MV-4-11 (cell line): ENCODE measurements at regions not wholly inside any gene's neighbourhood (a gene's known extent, or its start where the extent isn't known, plus 50 kb on each side); places are given as distances from the start of the nearest gene placed in this dataset.

ENCODE experiments used
- DNase-seq: peaks from one replicate; lab custom pipeline; 2025; lab: John Stamatoyannopoulos, UW

DNA sequence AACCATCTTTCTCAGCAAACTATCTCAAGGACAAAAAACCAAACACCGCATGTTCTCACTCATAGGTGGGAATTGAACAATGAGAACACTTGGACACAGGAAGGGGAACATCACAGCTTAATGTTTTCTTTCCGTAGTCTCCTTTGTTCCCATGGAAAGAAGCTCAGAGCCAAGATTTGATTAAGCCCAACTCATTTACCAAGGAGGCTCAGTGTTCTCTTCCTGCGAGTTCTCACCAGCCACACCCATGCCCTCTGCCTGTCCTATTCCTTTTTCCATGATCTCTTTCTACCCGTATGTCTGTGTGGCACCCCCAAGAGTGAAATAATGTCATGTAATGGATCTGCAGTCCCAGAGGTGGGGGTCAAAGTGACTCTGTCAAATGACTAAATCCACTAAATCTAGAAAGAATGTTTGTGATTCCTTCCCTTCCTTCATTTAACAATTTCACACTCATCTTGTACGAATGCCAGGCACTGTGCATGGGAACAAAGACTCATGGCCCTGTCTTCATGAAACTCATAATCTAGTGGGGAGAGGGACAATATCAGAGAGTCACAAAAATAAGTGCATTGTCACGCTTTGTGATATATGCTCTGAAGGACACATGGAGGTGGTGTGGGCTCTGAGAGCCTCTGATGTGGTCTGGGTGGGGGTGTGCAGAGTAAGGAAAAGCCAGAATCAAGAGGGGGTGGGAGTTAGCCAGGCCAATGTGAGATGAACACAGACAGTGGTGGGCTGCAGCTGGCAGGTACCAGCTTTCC is 292.1 kb downstream of the CDC5L start:
- DNase-seq = no peak

DNA sequence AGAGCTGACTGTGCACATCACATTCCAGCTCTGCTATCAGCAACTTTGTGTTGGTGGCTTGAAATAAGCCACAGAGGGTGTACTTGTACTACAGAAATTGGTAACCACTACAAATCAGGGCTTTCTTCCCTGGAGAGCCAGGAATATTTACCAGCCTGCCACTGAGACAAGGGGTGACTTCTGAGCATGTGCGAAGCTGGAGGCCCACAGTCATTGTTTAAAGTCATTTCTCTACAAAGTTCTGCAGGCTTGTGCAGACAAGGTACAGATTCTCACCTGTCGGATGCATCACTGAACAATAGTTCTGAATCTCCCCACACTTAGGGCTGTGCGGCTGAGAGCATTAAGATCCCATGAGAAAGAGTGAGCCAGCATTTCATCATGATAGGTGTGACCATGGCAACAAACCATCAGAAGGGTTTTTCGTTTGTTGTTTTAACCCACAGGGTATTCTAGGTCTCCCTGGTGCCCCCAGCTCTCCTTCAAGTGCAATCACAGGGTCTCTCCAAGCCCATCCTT is 292.8 kb downstream of the CDC5L start:
- DNase-seq = no peak

DNA sequence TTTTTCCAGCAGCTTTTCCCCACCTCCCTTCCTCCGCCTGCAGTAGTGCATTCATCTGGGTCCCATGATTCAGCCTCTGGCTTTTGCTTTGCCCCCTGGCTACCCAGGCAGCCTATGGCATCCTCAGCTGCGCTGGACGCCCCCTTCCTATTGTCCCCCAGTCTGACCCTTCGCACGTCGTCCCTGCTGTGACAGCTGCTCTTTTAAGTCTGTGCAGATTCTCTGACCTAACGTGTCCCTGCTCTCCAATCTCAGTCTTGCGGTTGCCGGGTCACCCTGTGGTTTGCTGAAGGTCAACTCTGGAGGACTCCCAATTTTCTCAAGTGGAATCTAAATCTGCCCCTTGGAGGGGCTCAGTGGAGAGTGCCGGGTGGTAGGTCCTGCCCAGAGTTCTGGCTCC is 294.3 kb downstream of the CDC5L start:
- DNase-seq = no peak

DNA sequence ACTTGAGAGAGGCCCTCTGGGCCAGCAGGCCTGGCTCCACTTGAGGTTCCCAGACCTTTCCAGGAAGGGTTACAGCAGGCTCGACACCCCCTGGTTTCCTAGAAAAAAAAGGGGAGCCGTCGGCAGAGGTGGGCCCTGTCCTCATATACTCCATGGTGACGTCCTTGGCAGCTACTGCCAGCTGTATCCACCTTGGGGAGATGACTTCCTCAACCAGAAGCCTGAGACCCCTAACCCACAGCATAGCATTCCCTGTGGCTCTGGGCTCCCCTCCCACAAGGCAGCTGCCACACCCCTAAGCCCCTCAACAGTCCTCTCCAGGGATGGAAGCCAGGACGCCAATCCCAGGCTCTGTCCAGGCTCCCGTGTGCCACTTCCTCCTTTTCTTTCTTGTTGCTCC is 294.8 kb downstream of the CDC5L start:
- no peak for DNase-seq

DNA sequence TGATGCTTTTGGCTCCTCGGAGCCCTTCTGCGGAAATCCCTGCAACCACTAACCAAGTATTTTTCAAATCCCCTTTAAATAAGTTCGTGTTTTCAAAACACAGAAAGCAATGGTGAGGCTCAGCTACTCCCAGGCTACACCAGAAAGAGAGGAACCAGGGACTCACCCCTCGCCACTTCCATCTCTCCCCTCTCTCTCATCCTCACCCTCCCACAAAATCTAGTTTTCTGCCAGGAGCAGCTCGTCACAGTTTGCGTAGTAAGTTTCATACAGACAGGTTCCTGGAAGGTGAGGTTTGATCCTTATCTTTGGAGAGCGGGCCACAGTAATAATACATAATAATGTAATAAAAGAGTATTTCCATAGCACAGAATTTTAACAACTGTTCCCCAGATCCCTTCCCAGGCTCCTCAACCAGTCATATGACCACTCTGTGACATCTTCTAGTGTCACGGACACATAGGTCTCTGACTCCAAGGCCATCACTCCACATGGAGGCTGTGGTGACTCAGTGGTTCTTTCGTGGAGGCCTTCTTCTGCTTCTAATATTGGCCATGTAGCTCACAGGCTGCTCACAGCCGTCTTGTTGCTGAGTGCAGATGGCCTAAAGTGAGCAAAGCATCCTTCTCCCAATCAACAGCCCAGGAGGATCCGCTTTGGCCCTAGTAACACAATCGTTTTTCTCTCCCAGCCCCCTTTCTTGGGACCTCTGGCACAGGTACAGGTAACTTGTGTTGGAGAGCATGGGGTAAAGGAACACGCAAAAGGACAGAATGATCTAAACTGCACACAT is 295.7 kb downstream of the CDC5L start:
- no peak for DNase-seq

DNA sequence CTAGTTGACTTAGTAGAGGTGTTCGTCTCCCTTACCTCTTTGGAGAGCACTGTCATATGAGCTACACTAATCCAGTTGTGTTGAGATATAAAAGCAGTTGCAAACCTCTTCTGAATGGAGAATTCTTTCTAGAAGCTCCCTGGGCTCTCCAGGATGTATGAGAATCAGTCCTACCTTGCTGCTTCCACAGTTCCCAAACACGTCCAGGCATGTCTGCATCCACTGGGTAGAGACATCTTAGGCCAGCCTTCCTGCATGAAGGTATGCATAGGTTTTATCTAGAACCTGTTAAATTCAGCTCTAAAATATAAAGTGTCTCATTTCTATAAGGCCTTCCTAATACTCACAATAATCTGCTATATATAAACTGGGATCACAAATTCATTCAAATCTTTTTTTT is 297.7 kb downstream of the CDC5L start:
- no peak for DNase-seq

DNA sequence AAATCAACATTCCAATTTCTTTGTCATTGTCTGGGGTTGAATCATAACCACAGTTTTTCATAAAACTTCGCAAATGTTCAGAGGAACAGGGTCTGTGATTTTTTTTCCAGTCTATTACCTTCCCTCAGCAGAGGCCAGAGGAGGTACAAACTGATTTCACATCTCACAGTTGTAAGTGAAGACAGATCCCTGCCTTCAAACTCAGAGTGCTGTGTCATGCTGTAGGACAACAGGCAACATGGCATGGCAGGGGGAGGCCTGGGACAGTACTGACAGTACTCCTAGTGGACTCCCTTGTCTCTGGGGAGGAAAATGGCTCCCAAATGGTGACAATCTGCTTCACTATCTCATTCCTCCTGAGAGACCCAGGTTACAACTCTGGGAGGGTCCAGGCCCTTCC is 308.6 kb downstream of the CDC5L start:
- no peak for DNase-seq

DNA sequence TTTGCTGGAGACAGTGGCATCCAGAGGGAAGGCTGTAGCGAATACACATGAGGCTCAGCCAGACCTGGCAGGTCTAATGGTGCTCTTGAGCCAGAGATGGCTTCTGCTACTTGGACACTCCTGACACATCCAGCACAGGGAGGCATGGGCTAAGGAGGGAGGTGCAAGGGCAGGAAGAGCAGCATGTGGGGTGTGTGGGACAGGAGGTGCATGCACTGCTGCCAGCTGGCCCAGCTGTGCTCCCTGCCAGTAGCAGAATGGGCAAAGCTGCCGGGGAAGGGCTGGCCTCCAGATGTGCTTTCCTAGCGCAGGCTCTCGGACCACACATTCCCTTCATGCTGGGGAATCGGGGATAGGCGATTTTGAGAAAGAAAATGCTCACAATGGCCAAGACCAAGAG is 309.2 kb downstream of the CDC5L start:
- DNase-seq = no peak

DNA sequence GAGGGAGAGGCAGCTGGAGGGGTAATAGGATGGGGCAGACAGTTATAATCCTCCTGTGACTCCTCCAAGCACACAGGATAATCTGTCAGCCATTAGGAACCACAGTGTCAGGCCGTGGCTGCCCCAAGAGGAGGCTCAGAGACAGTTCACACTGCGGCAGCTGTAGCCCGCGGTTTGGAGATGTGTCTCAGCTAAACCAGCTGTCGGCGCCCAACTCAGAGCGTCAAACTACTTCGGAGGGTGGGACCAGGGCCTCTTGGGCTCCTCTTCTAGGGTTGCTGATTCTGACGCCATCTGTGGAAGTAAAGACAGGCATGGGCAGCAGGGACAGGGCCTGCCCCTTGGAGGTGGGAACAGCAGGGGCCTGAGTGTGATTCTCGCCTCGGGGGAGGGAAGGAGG is 309.8 kb downstream of the CDC5L start:
- peak; percentile 55 for DNase-seq

DNA sequence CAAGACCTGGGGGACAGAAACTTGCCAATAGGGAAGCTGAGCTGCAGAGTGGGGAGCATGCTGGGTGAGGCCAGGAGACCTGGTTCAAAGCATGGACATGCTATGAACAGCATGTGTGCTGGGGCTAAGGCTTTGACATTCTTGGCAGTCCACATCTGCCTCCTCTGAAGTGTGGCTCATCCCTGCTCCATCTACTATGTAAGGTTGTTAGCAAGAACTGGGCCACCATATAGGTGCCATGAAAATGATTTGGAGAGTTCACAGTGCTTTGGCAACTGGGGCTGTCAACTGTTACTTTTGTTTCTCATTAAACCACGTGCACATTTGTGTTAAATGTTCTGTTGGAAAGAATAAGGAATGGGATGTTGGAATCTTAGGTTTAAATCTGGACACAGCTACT is 311.1 kb downstream of the CDC5L start:
- DNase-seq = no peak

DNA sequence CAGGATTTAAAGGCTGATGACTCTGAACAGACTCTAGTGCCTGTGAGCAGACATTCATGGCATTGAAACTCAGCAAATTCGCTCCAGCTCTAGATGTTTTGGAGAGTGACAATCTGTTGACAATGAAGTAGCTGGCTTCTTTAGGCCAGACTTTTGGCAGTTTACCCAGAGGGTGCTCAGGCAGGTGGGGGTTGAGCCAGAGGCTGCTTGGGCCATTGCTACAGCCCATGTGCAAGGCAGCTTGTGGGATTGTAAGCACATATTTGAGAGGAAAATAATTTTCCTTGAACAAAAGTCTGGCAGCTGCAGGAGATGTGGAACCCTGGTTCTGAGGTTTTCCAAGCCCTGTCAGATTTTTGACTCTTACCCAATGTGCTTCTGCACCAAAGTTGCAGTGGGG is 311.6 kb downstream of the CDC5L start:
- DNase-seq = no peak

DNA sequence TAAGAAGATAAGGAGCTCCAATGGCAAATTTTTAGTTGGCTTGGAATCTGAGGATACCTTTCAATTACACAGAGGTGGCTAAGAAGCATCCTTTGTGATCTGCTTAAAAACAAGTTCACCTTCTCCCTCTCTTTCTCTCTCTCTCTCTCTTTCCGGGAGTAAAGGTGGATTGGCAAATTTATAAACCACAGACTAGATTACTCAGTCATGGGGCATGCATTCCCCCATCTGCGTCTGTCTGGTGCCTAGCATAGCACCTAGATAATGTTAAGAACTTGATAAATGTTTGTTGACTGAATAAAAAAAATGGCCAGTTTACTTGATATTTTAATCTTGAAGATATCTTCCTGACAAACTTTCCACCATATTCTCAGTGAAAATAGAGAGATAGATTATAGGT is 312.3 kb downstream of the CDC5L start:
- DNase-seq = no peak

DNA sequence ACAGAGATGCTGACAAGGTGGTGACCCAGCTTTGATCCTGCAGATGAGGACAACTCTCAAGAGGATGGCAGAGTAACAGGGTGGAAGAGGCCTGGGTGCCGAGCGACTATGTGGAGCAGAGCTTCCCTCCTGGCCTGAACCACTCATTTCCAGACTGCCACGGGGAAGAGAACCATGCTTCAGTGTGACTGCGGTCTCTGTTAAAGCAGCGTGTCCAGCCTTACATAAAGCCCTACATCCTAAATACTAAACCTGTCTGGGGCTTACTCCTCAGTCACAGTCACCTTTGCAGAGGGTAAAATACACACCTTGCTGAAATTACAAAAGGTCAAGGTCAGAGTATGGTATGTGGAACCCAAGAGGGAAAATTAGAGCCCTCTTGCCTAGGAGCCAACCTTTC is 312.9 kb downstream of the CDC5L start:
- no peak for DNase-seq

DNA sequence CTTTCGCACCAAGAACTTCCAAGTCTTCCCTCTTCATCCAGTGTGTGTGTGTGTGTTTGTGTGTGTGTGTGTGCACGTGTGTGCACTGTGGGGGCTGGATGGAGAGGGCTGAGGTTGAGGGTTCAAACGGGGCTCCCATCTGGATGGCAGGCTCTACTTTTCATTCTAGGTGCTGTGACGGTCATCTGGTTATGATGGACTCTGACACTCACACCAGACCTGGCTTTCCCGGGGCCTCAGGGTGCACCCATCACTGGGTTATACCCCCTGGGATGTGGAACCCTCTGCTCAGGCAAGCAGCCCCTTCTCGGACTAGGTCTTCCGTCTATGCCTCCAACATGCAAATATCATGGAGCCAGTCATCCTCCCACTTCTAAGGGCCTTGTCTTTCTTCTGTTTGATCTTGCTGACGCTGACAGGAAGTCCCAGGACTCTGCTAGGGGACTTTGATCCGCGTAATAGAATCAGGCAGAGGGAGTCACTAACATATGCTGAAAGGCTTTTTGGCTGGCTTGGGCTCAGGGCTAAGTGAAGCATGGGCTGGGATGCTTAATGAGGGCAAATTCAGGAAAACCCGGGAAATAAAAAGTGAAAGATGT is 313.6 kb downstream of the CDC5L start:
- no peak for DNase-seq

DNA sequence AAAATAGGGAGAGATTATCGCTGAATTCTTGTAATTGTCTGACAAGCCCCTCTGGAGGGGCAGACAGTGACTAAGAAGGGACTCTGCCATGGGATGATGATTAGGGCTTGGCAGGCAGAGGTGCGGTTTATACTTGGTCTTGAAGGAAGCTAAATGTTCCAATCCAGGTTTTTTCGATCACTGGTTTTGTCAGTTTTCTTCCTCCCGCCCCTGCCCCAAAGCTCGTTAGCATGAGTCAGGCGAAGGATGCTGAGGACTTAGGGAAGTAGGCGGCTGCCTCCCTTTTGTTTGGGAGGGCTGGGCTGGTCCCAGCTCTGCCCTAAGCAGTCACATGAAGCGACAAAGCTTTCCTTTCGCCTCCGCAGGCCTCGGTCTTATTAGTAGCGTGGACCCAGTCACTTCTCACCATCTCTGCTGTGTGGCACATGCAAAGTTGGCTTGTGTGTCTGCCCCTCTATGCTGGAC is 314.2 kb downstream of the CDC5L start:
- no peak for DNase-seq

DNA sequence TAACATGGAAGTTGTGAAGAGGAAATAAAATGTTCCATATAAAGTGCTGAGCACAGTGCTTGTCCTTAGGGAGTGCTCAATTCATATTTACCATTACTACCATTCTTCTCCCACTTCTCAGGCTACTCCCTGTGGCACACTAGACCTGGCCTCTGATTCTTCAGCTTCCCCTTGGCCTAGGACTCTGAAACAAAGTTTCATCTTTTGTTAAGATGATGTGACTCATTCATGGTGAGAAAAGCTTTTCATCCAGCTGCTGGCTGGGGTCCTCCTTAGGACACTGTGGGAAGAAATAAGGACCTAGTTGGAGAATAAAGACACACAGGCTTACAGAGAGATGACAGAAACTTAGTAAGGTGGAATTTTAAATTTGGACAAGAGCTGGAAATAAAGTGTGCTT is 314.8 kb downstream of the CDC5L start:
- no peak for DNase-seq

DNA sequence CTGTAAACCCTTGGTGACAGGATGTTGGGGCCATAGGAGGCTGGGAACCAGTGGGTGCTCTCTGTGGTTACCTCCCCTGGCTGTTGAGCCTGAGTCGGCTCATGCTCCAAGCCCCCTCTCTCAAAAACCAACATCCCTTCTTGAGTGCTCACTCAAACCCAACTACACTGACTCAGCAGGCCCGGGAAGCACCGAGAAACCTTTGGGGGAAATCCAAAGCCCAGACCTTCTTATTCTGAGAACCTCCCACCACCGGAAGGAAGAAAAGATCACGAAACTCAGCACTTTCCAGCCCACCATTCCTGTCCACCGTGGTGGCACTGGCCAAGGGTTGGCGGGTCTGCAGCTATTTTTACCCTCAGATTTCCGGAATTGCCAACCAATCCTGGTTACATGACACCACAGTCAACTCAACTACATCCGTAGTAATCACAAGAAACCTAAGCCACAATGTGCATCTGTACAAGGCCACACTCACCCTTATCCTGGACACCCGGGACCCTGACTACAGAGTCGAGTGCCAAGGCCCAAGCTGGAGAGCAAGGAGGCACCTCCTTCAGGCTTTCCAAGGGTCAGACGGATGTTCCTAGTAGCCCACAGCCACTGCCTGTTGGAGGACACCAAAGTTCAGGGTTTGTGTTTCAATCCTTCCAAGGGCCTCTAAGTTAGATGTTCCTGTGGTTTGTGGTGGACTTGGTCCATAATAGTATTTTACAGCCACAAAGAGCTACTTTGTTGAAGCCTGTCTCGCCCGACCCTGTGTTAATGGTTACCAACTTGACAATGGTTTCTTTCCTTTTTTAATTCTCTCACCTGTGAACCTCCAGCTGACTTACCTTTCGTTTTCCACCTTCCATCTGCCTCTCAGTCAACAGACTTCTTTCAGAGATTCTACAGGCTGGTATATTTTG is 317.0 kb downstream of the CDC5L start:
- no peak for DNase-seq

DNA sequence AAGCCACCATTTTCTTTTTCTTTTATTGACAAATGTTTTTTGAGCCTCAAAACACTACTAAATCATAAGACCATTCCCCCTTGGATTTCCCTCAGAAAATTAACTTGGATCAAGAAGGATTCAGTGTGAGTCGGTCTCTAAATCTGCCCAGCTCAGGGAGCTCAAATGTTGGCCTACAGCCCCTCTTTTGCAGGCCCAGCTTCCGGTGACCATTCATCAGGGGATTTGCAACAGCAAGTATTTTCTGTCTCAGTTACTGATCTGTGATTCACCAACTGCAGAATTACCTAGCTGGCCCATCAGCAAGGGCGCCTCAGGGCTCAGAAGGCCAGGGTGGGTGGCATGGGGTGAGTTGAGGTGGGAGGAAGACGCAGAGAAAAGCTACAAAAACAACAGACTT is 318.1 kb downstream of the CDC5L start:
- DNase-seq = no peak

DNA sequence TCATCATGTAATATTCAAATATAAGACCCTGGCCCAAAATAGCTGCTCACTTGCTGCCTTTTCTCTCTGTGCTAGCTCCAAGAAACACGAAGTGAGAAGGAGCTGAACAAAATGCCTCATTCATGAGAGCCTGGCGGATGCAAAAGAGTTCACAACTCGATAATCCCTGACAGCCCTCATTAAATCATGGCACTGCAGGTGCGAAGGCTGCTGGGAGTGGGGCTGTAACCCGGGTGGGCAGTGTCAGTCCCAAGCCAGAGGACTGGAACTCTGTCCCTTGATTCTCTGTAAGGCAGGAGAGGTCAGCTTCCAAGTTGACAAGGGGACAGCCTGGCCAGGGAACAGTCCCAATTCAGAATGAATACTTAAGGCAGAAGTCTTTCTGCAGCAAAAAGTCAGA is 318.5 kb downstream of the CDC5L start:
- DNase-seq = no peak

DNA sequence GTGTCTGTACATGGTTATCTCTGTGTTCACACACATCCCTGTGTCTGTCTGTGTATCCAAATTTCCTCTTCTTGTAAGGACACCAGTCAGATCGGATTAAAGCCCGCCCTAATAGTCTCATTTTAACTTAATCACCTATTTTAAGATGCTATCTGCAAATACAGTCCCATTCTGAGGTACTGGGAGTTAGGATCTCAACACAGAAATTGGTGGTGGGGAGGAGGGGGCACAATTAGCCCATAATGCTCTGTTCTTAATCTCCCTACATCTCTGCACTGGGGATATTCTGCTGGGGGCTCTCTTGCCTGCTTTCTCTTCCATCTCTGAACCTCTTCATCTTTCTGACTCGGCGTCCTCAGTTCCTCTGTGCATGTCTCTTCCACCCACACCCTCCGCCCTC is 320.7 kb downstream of the CDC5L start:
- no peak for DNase-seq

DNA sequence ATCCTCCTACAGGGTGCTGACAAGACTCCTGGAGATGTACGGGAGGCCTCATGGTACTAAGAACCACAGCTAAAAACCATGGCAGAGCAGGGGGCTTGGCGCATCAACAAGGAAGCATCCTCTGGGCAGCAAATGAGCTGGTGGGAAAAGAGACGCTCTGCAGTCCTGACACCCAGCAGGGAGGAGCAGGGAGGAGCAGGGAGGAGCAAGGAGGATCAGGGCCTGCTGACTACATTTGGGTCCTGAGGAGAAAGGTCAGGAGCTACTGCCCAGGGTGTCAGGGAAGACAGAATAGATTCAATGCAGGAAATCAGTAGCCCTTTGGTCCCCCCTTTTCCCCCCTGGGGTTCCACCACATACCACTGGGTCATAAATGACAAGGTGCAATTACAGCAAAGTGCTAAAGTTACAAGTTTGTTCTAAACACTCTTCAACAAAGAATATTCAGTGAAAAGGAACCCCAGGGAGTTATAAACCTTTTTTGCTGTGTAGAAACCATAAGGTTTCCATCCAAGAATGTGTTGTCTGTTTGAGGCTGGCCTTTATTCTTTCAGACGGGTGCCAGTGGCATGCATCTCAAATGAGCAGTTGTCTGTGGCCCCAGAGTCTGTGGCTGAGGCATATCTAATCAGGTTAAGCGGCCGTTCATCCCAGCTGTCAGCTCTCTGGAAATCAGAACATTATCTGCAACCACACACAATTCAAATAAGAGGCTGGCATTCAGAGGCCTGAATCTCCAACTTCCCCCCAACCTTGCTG is 325.0 kb downstream of the CDC5L start:
- no peak for DNase-seq
